ENCODE measurements at regions not wholly inside any gene's neighbourhood (a gene's known extent, or its start where the extent isn't known, plus 50 kb on each side); places are given as distances from the start of the nearest gene placed in this dataset.

GRCh38 chr14:101458741-101459550 lies 102.3 kb upstream of the DIO3 start:
- Histone ChIP-seq H3K36me3 (replicated peaks in 1 of 2; ENCODE audit: control insufficient read depth in 1 of 2, insufficient read depth in 2 of 2, low read length in 2 of 2) (no peaks in the 10 kb centered on the region), H3K4me3 (replicated peaks in 1 of 3; ENCODE audit: low read depth in 2 of 3, low read length in 3 of 3) (no peak overlapping the region), H2AFZ (ENCODE audit: insufficient read depth, low read depth, low read length, poor library complexity, severe bottlenecking) (no peak overlapping the region), H3K4me1 (ENCODE audit: control insufficient read depth in 1 of 2, insufficient read depth in 2 of 2, low read length in 2 of 2) (no peaks in the 10 kb centered on the region), H3K9me3 (replicated peaks in 1 of 2; ENCODE audit: control insufficient read depth in 1 of 2, insufficient read depth in 1 of 2, low read length in 2 of 2) (peaks cover 0 to 5% of the 10 kb centered on the region in 2 donors), H3K27me3 (ENCODE audit: control insufficient read depth in 2 of 2, insufficient read depth in 2 of 2, low read length in 2 of 2) (peaks cover 46 to 60% of the 10 kb centered on the region in 2 donors), H3K4me2 (replicated peaks; ENCODE audit: extremely low read depth, low read length, poor library complexity, severe bottlenecking) (no peak overlapping the region), H3K79me2 (ENCODE audit: insufficient read depth, low read length) (no peaks in the 10 kb centered on the region), H3K9ac (ENCODE audit: insufficient read depth, low read length, poor library complexity, severe bottlenecking) (no peak overlapping the region), H4K20me1 (ENCODE audit: insufficient read depth, low read length) (no peaks in the 10 kb centered on the region), H3K27ac (ENCODE audit: low read depth in 1 of 2, low read length in 2 of 2) (no peak overlapping the region)
- DNase-seq: no peak
- Mint-ChIP-seq H3K4me3 (peak overlapping the region in 1 of 2 donors; percentile 66), H3K4me1 (peaks cover 2% of the 10 kb centered on the region), H3K9me3 (peaks cover 0 to 12% (median 2%) of the 10 kb centered on the region in 7 donors), H3K27me3 (ENCODE audit: low read depth in 3 of 3) (peaks cover 48 to 63% (median 56%) of the 10 kb centered on the region in 3 donors), H3K27ac (no peak overlapping the region), H3K36me3 (peaks cover 0 to 1% of the 10 kb centered on the region in 2 donors)
- intact Hi-C loops (cut with micrococcal nuclease): no loop called here
- 2% methylated on average over 91 of the region's 92 CpGs for WGBS (ENCODE audit: insufficient coverage)
- TF ChIP-seq, protein P1, sequence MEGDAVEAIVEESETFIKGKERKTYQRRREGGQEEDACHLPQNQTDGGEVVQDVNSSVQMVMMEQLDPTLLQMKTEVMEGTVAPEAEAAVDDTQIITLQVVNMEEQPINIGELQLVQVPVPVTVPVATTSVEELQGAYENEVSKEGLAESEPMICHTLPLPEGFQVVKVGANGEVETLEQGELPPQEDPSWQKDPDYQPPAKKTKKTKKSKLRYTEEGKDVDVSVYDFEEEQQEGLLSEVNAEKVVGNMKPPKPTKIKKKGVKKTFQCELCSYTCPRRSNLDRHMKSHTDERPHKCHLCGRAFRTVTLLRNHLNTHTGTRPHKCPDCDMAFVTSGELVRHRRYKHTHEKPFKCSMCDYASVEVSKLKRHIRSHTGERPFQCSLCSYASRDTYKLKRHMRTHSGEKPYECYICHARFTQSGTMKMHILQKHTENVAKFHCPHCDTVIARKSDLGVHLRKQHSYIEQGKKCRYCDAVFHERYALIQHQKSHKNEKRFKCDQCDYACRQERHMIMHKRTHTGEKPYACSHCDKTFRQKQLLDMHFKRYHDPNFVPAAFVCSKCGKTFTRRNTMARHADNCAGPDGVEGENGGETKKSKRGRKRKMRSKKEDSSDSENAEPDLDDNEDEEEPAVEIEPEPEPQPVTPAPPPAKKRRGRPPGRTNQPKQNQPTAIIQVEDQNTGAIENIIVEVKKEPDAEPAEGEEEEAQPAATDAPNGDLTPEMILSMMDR (IDR thresholded peaks at IDR 0.05): no peak

DNA sequence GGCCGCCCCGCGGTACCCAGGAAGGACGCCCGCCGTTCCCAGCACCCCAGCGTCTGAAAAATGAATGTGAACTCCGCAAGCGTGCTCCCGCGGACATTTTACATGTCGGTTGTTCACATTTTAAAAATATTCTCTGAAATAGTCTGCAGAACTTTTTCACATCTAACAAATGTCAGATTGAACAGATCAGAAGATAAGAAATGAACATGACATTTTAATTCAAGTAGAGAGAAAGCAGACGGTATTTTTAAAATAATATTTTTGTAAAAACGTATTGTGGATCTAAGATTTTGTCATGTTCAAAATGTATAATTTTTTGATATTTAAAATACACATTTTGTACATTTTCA lies 101.8 kb upstream of the DIO3 start:
- peak overlapping the region in 1 of 2 donors; percentile 71 for H3K4me3 Mint-ChIP-seq

More for the DNA sequence above, 101.8 kb upstream of the DIO3 start:
- no peaks in the 10 kb centered on the region for H3K79me2 ChIP-seq (ENCODE audit: insufficient read depth, low read length)
- no peak overlapping the region for H2AFZ ChIP-seq (ENCODE audit: insufficient read depth, low read depth, low read length, poor library complexity, severe bottlenecking)
- no peak overlapping the region for H3K27ac ChIP-seq (ENCODE audit: low read depth in 1 of 2, low read length in 2 of 2)
- H3K4me2 ChIP-seq (replicated peaks; ENCODE audit: extremely low read depth, low read length, poor library complexity, severe bottlenecking): no peak overlapping the region
- no peaks in the 10 kb centered on the region for H3K4me1 ChIP-seq (ENCODE audit: control insufficient read depth in 1 of 2, insufficient read depth in 2 of 2, low read length in 2 of 2)
- no peaks in the 10 kb centered on the region for H4K20me1 ChIP-seq (ENCODE audit: insufficient read depth, low read length)
- 24% methylated on average over 5 of the region's 14 CpGs for WGBS (ENCODE audit: insufficient coverage)
- H3K9ac ChIP-seq (ENCODE audit: insufficient read depth, low read length, poor library complexity, severe bottlenecking): no peak overlapping the region
- Mint-ChIP-seq H3K9me3 (peaks cover 0 to 9% (median 2%) of the 10 kb centered on the region in 7 donors), H3K36me3 (peaks cover 0 to 1% of the 10 kb centered on the region in 2 donors), H3K27me3 (ENCODE audit: low read depth in 3 of 3) (peaks cover 44 to 58% (median 51%) of the 10 kb centered on the region in 3 donors), H3K4me1 (peaks cover 2% of the 10 kb centered on the region), H3K27ac (no peak overlapping the region)
- intact Hi-C loops (cut with micrococcal nuclease): no loop called here
- no peak for DNase-seq
- H3K4me3 ChIP-seq (replicated peaks in 1 of 3; ENCODE audit: low read depth in 2 of 3, low read length in 3 of 3): no peak overlapping the region
- no peaks in the 10 kb centered on the region for H3K36me3 ChIP-seq (replicated peaks in 1 of 2; ENCODE audit: control insufficient read depth in 1 of 2, insufficient read depth in 2 of 2, low read length in 2 of 2)
- TF ChIP-seq, protein P1 (IDR thresholded peaks at IDR 0.05): no peak
- peaks cover 0 to 5% of the 10 kb centered on the region in 2 donors for H3K9me3 ChIP-seq (replicated peaks in 1 of 2; ENCODE audit: control insufficient read depth in 1 of 2, insufficient read depth in 1 of 2, low read length in 2 of 2)
- H3K27me3 ChIP-seq (ENCODE audit: control insufficient read depth in 2 of 2, insufficient read depth in 2 of 2, low read length in 2 of 2): peaks cover 43 to 56% of the 10 kb centered on the region in 2 donors

Data from CD14-positive monocyte (primary cell).